Body of pancreas (tissue), 4 donors: ENCODE measurements at regions not wholly inside any gene's neighbourhood (a gene's known extent, or its start where the extent isn't known, plus 50 kb on each side); places are given as distances from the start of the nearest gene placed in this dataset.
A peak's percentile ranks its signal among the peaks of the same experiment; 100 is the strongest.

Experiments
- ATAC-seq: fragments of 150-250 bp; one replicate; pipeline ENCODE4 v1.9.1; 2016
- DNase-seq, 4 donors: peaks; one replicate each; pipeline ENCODE4 v3.0.0-alpha.2; 2019
- H3K27ac ChIP-seq, 4 donors: fragments of 200-600 bp; sonication (generic); 1 replicate in 3 of 4; 2 replicates in 1 of 4; pipeline versions ENCODE4 v1.5.1 to v1.6.1; 2016 to 2019; ENCODE audit warnings: mild to moderate bottlenecking in 1 of 4, mixed read lengths in 1 of 4, moderate library complexity in 1 of 4
- H3K27me3 ChIP-seq, 2 donors: fragments of 200-600 bp; sonication (generic); one replicate each; pipeline ENCODE4 v1.6.0; 2016; ENCODE audit warnings: mild to moderate bottlenecking in 1 of 2
- H3K36me3 ChIP-seq, 2 donors: fragments of 200-600 bp; sonication (generic); replicated peaks in 1 of 2; 2 replicates each; pipeline ENCODE4 v1.5.1; 2016; ENCODE audit warnings: low read depth in 2 of 2; ENCODE audit not compliant: insufficient read depth in 1 of 2
- H3K4me1 ChIP-seq: fragments of 200-600 bp; sonication (generic); one replicate; pipeline ENCODE4 v1.6.0; 2016
- H3K4me3 ChIP-seq, 2 donors: fragments of 200-600 bp; sonication (generic); 1 replicate in 1 of 2; 2 replicates in 1 of 2; pipeline ENCODE4 v1.5.1; 2016 to 2019
- H3K9me3 ChIP-seq, 3 donors: fragments of 200-600 bp; sonication (generic); 1 replicate in 2 of 3; 2 replicates in 1 of 3; pipeline ENCODE4 v1.5.1; 2016
- CTCF ChIP-seq, 7 experiments: fragments of 450-650 bp in 4 of 7; fragments of 200-600 bp in 3 of 7; sonication (generic) in 3 of 7; IDR thresholded peaks; one replicate each; pipeline ENCODE4 v1.5.1; 2016 to 2019; ENCODE audit warnings: antibody characterized with exemption in 7 of 7
- POLR2A ChIP-seq, 3 donors: fragments of 450-650 bp; IDR thresholded peaks; one replicate each; pipeline ENCODE4 v1.6.1; 2016; ENCODE audit warnings: antibody characterized with exemption in 3 of 3, mild to moderate bottlenecking in 2 of 3
- WGBS, 2 donors: methylation state at CpG; one replicate each; pipeline ENCODE4 v1.1.5; 2017; 5-methylcytosine and 5-hydroxymethylcytosine counted together
- intact Hi-C: fragments of 100-400 bp; cut with DNase I; formaldehyde crosslinking; loops from one replicate; pipeline ENCODE4 v1.15.1; 2023

- H3K27me3 ChIP-seq = no peaks in the 10 kb centered on the region
- 45 to 53% methylated on average over 8 of the region's 8 CpGs for WGBS, 2 donors
- TF ChIP-seq POLR2A (IDR thresholded peaks at IDR 0.05) (no peak), CTCF (IDR thresholded peaks at IDR 0.05) (no peak)
- H3K27ac ChIP-seq = no peak overlapping the region
- H3K4me3 ChIP-seq = no peak overlapping the region
- DNase-seq = peak in 1 of 4 donors; percentile 12
- no peaks in the 10 kb centered on the region for H3K4me1 ChIP-seq
- no peak for ATAC-seq
- intact Hi-C loops = no loop called here
- H3K9me3 ChIP-seq = no peaks in the 10 kb centered on the region
- no peaks in the 10 kb centered on the region for H3K36me3 ChIP-seq
These were observed 243.1 kb downstream of the INHBA start for GRCh38 chr7:41459623-41460261.

- Histone ChIP-seq H3K4me3 (no peak overlapping the region), H3K27ac (no peak overlapping the region), H3K27me3 (no peaks in the 10 kb centered on the region), H3K4me1 (no peaks in the 10 kb centered on the region), H3K9me3 (no peaks in the 10 kb centered on the region), H3K36me3 (no peaks in the 10 kb centered on the region)
- 57 to 61% methylated on average over 5 of the region's 5 CpGs for WGBS, 2 donors
- DNase-seq (peak in 1 of 4 donors; percentile 3), ATAC-seq (no peak)
- no peak for TF ChIP-seq CTCF (IDR thresholded peaks at IDR 0.05)
- TF ChIP-seq POLR2A (IDR thresholded peaks at IDR 0.05) = no peak
- intact Hi-C loops = no loop called here
These were observed 243.7 kb downstream of the INHBA start for GRCh38 chr7:41459183-41459582.

- no peak overlapping the region for H3K27ac ChIP-seq
- no peaks in the 10 kb centered on the region for H3K4me1 ChIP-seq
- intact Hi-C loops = no loop called here
- ATAC-seq = no peak
- H3K36me3 ChIP-seq = no peaks in the 10 kb centered on the region
- no peak for DNase-seq
- H3K4me3 ChIP-seq = no peak overlapping the region
- no peaks in the 10 kb centered on the region for H3K27me3 ChIP-seq
- no peaks in the 10 kb centered on the region for H3K9me3 ChIP-seq
- TF ChIP-seq POLR2A (IDR thresholded peaks at IDR 0.05) (no peak), CTCF (IDR thresholded peaks at IDR 0.05) (no peak)
These were observed 245.0 kb downstream of the INHBA start for GRCh38 chr7:41457832-41458437.

- Histone ChIP-seq H3K4me3 (no peak overlapping the region), H3K27ac (no peak overlapping the region), H3K36me3 (no peaks in the 10 kb centered on the region), H3K9me3 (no peaks in the 10 kb centered on the region), H3K4me1 (peaks cover 8% of the 10 kb centered on the region), H3K27me3 (no peaks in the 10 kb centered on the region)
- ATAC-seq (no peak), DNase-seq (no peak)
- 79 to 88% methylated on average over 1 of the region's 1 CpG for WGBS, 2 donors
- intact Hi-C loops = no loop called here
- no peak for TF ChIP-seq POLR2A (IDR thresholded peaks at IDR 0.05)
- no peak for TF ChIP-seq CTCF (IDR thresholded peaks at IDR 0.05)
These were observed 251.1 kb downstream of the INHBA start for GRCh38 chr7:41451826-41452225.

- intact Hi-C loops = no loop called here
- no peak overlapping the region for H3K4me3 ChIP-seq
- 62 to 68% methylated on average over 5 of the region's 5 CpGs for WGBS, 2 donors
- no peaks in the 10 kb centered on the region for H3K9me3 ChIP-seq
- DNase-seq (no peak), ATAC-seq (no peak)
- no peak overlapping the region for H3K27ac ChIP-seq
- H3K4me1 ChIP-seq = peaks cover 8% of the 10 kb centered on the region
- no peaks in the 10 kb centered on the region for H3K27me3 ChIP-seq
- H3K36me3 ChIP-seq = no peaks in the 10 kb centered on the region
- TF ChIP-seq CTCF (IDR thresholded peaks at IDR 0.05) = no peak
These were observed 253.2 kb downstream of the INHBA start for GRCh38 chr7:41449694-41450093.
